ENCODE measurements at regions not wholly inside any gene's neighbourhood (a gene's known extent, or its start where the extent isn't known, plus 50 kb on each side); places are given as distances from the start of the nearest gene placed in this dataset.
"Not testable (repeated sequence)": the region's sequence is repeated elsewhere in the genome, so short reads cannot be mapped to it uniquely, and the experiment has no call there.

GRCh38 chr1:30000266-30000665, 723.1 kb downstream of the MATN1 start:
- no peaks in the 10 kb centered on the region for H3K9me3 ChIP-seq
- no peak for DNase-seq

DNA sequence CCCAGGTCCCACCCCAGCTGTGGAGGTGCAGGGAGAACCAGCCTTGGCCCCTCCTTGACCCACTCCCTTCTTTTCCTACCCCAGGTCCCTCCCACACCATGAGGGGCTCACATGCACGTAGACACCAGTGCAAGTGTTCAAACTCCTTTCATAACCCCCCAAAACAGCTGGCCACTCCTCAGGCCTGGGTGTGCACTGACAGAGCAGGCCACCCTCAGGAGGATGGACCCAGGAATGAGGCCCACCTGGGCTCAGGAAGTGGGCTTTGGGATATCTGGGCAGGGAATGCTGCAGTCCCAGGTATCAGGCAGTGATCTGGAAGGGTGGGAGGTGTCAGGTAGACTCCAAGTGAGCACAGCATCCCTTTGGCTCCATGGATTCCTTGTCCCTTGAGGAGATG, 723.8 kb downstream of the MATN1 start:
- H3K4me3 ChIP-seq (ENCODE audit: low read depth, low read length): no peak overlapping the region
- no peak for TF ChIP-seq CTCF (IDR thresholded peaks at IDR 0.05; ENCODE audit: low read depth, low read length)
- DNase-seq: no peak
- H3K4me1 ChIP-seq: no peaks in the 10 kb centered on the region
- no peaks in the 10 kb centered on the region for H3K36me3 ChIP-seq
- H3K9me3 ChIP-seq: no peaks in the 10 kb centered on the region
- H3K27me3 ChIP-seq: no peaks in the 10 kb centered on the region

More at GRCh38 chr1:30000266-30000665, 723.1 kb downstream of the MATN1 start:
- no peaks in the 10 kb centered on the region for H3K4me1 ChIP-seq
- no peak overlapping the region for H3K4me3 ChIP-seq (ENCODE audit: low read depth, low read length)
- H3K27me3 ChIP-seq: no peaks in the 10 kb centered on the region
- H3K36me3 ChIP-seq: no peaks in the 10 kb centered on the region
- TF ChIP-seq CTCF (IDR thresholded peaks at IDR 0.05; ENCODE audit: low read depth, low read length): no peak

- no peak for TF ChIP-seq CTCF (IDR thresholded peaks at IDR 0.05; ENCODE audit: low read depth, low read length)
- no peak overlapping the region for H3K4me3 ChIP-seq (ENCODE audit: low read depth, low read length)
- no peaks in the 10 kb centered on the region for H3K4me1 ChIP-seq
- H3K36me3 ChIP-seq: no peaks in the 10 kb centered on the region
- no peaks in the 10 kb centered on the region for H3K27me3 ChIP-seq
- no peaks in the 10 kb centered on the region for H3K9me3 ChIP-seq
- DNase-seq: no peak
Measured at GRCh38 chr1:29998686-29999085, 724.7 kb downstream of the MATN1 start.

DNA sequence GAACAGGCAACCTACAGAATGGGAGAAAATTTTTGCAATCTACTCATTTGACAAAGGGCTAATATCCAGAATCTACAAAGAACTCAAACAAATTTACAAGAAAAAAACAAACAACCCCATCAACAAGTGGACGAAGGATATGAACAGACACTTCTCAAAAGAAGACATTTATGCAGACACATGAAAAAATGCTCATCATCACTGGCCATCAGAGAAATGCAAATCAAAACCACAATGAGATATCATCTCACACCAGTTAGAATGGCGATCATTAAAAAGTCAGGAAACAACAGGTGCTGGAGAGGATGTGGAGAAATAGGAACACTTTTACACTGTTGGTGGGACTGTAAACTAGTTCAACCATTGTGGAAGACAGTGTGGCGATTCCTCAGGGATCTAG, 725.6 kb downstream of the MATN1 start:
- not testable (repeated sequence) for H3K9me3 ChIP-seq; H3K4me1 ChIP-seq; H3K36me3 ChIP-seq; H3K4me3 ChIP-seq (ENCODE audit: low read depth, low read length); H3K27me3 ChIP-seq; DNase-seq

- H3K4me1 ChIP-seq: no peaks in the 10 kb centered on the region
- H3K27me3 ChIP-seq: no peaks in the 10 kb centered on the region
- no peaks in the 10 kb centered on the region for H3K9me3 ChIP-seq
- no peak for TF ChIP-seq CTCF (IDR thresholded peaks at IDR 0.05; ENCODE audit: low read depth, low read length)
- DNase-seq: no peak
- H3K36me3 ChIP-seq: no peaks in the 10 kb centered on the region
- no peak overlapping the region for H3K4me3 ChIP-seq (ENCODE audit: low read depth, low read length)
Measured at GRCh38 chr1:29993950-29994349, 729.4 kb downstream of the MATN1 start.

GRCh38 chr1:29991815-29992214, 731.6 kb downstream of the MATN1 start:
- Histone ChIP-seq H3K9me3 (no peaks in the 10 kb centered on the region), H3K36me3 (no peaks in the 10 kb centered on the region), H3K4me1 (no peaks in the 10 kb centered on the region), H3K4me3 (ENCODE audit: low read depth, low read length) (no peak overlapping the region), H3K27me3 (no peaks in the 10 kb centered on the region)
- no peak for TF ChIP-seq CTCF (IDR thresholded peaks at IDR 0.05; ENCODE audit: low read depth, low read length)
- no peak for DNase-seq

- no peak for DNase-seq
- Histone ChIP-seq H3K27me3 (no peaks in the 10 kb centered on the region), H3K36me3 (no peaks in the 10 kb centered on the region), H3K9me3 (no peaks in the 10 kb centered on the region), H3K4me3 (ENCODE audit: low read depth, low read length) (no peak overlapping the region), H3K4me1 (no peaks in the 10 kb centered on the region)
- TF ChIP-seq CTCF (IDR thresholded peaks at IDR 0.05; ENCODE audit: low read depth, low read length): no peak
Measured at GRCh38 chr1:29991025-29991424, 732.4 kb downstream of the MATN1 start.
